ENCODE measurements at regions not wholly inside any gene's neighbourhood (a gene's known extent, or its start where the extent isn't known, plus 50 kb on each side); places are given as distances from the start of the nearest gene placed in this dataset.

- H3K36me3 Mint-ChIP-seq, result no peaks in the 10 kb centered on the region
- peaks cover 0 to 4% (median 2%) of the 10 kb centered on the region in 4 donors for H3K4me1 Mint-ChIP-seq
- H3K36me3 ChIP-seq (ENCODE audit: control insufficient read depth, insufficient read depth, low read length), result no peaks in the 10 kb centered on the region
- no peaks in the 10 kb centered on the region for H3K9me3 ChIP-seq (ENCODE audit: control insufficient read depth in 2 of 2, low read length in 2 of 2)
- no peak for ATAC-seq (ENCODE audit: low read depth in 2 of 2)
- H3K4me3 Mint-ChIP-seq, result no peak overlapping the region
- DNase-seq, result no peak
- peaks cover 7% of the 10 kb centered on the region for H3K27me3 Mint-ChIP-seq
- no peak overlapping the region for H3K27ac Mint-ChIP-seq
- no peaks in the 10 kb centered on the region for H3K4me1 ChIP-seq (ENCODE audit: control insufficient read depth, insufficient read depth, low read length, poor library complexity, severe bottlenecking)
- H3K9me3 Mint-ChIP-seq, result no peaks in the 10 kb centered on the region
- H3K27ac ChIP-seq (ENCODE audit: insufficient read depth, low read length, poor library complexity, severe bottlenecking), result no peak overlapping the region
- H3K27me3 ChIP-seq (ENCODE audit: control insufficient read depth, insufficient read depth, low read length), result no peaks in the 10 kb centered on the region
- no peak overlapping the region for H3K4me3 ChIP-seq (ENCODE audit: low read depth, low read length)
These were observed 359.6 kb upstream of the SLC24A2 start for GRCh38 chr9:20148416-20148815.

DNA sequence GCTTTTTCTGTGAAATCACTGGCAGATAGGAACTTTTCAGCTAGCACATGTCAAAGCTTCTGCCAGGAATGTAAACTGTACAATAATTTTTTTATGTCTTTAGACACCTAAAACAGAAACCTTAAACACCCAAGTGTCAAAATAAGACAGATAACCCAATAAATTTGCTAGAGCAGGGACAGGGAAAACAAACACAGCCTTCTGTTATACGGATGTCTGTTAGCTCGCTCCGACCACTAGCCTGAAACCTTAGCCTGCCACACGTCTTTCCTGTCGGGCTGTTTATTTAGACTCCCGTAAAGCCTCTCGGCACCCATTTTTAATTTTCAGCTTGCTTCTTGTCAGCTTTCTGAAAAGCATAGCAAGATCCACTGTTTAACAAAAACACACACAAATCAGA, 355.4 kb upstream of the SLC24A2 start:
- Mint-ChIP-seq H3K4me1 (peaks cover 0 to 9% (median 2%) of the 10 kb centered on the region in 4 donors), H3K27ac (no peak overlapping the region)
- DNase-seq, result peak in 1 of 3 donors; percentile 41

GRCh38 chr9:20139763-20140290, 351.0 kb upstream of the SLC24A2 start:
- H3K27me3 Mint-ChIP-seq, result no peaks in the 10 kb centered on the region
- Histone ChIP-seq H3K36me3 (ENCODE audit: control insufficient read depth, insufficient read depth, low read length) (no peaks in the 10 kb centered on the region), H3K4me3 (ENCODE audit: low read depth, low read length) (no peak overlapping the region), H3K9me3 (ENCODE audit: control insufficient read depth in 2 of 2, low read length in 2 of 2) (no peaks in the 10 kb centered on the region), H3K27me3 (ENCODE audit: control insufficient read depth, insufficient read depth, low read length) (no peaks in the 10 kb centered on the region), H3K4me1 (ENCODE audit: control insufficient read depth, insufficient read depth, low read length, poor library complexity, severe bottlenecking) (no peaks in the 10 kb centered on the region), H3K27ac (ENCODE audit: insufficient read depth, low read length, poor library complexity, severe bottlenecking) (no peak overlapping the region)
- DNase-seq, result no peak
- no peak for ATAC-seq (ENCODE audit: low read depth in 2 of 2)
- H3K4me1 Mint-ChIP-seq, result peaks cover 0 to 9% (median 2%) of the 10 kb centered on the region in 4 donors
- H3K4me3 Mint-ChIP-seq, result no peak overlapping the region
- H3K9me3 Mint-ChIP-seq, result no peaks in the 10 kb centered on the region
- H3K36me3 Mint-ChIP-seq, result no peaks in the 10 kb centered on the region
- no peak overlapping the region for H3K27ac Mint-ChIP-seq

More for the DNA sequence above, 355.4 kb upstream of the SLC24A2 start:
- Histone ChIP-seq H3K4me3 (ENCODE audit: low read depth, low read length) (no peak overlapping the region), H3K9me3 (ENCODE audit: control insufficient read depth in 2 of 2, low read length in 2 of 2) (no peaks in the 10 kb centered on the region), H3K27ac (ENCODE audit: insufficient read depth, low read length, poor library complexity, severe bottlenecking) (no peak overlapping the region), H3K27me3 (ENCODE audit: control insufficient read depth, insufficient read depth, low read length) (no peaks in the 10 kb centered on the region), H3K36me3 (ENCODE audit: control insufficient read depth, insufficient read depth, low read length) (no peaks in the 10 kb centered on the region), H3K4me1 (ENCODE audit: control insufficient read depth, insufficient read depth, low read length, poor library complexity, severe bottlenecking) (no peaks in the 10 kb centered on the region)
- H3K4me3 Mint-ChIP-seq, result peak overlapping the region in 1 of 4 donors; percentile 22
- H3K27me3 Mint-ChIP-seq, result no peaks in the 10 kb centered on the region
- no peaks in the 10 kb centered on the region for H3K36me3 Mint-ChIP-seq
- no peaks in the 10 kb centered on the region for H3K9me3 Mint-ChIP-seq
- no peak for ATAC-seq (ENCODE audit: low read depth in 2 of 2)

DNA sequence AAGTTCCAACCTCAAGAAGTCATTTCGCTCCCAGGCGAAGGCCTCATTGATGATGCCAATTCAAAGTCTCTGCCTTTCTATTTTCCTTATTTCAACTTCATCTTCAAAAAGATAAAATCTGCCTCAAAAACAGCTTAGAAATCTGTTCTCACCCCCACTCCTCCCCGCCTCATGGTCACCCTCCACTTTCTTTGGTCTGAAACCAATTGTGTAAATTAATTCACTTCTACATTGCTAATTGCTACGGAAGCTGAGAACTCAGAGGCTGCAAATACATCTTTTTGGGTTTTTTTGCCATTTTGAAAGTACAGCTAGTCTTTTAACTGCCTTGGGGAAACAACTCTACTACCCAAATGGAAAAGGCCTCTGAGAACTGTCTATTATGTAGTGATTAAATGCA, 350.0 kb upstream of the SLC24A2 start:
- H3K4me3 Mint-ChIP-seq, result no peak overlapping the region
- Histone ChIP-seq H3K36me3 (ENCODE audit: control insufficient read depth, insufficient read depth, low read length) (no peaks in the 10 kb centered on the region), H3K27ac (ENCODE audit: insufficient read depth, low read length, poor library complexity, severe bottlenecking) (no peak overlapping the region), H3K4me1 (ENCODE audit: control insufficient read depth, insufficient read depth, low read length, poor library complexity, severe bottlenecking) (no peaks in the 10 kb centered on the region), H3K4me3 (ENCODE audit: low read depth, low read length) (no peak overlapping the region), H3K27me3 (ENCODE audit: control insufficient read depth, insufficient read depth, low read length) (no peaks in the 10 kb centered on the region), H3K9me3 (ENCODE audit: control insufficient read depth in 2 of 2, low read length in 2 of 2) (no peaks in the 10 kb centered on the region)
- no peak for DNase-seq
- H3K27me3 Mint-ChIP-seq, result no peaks in the 10 kb centered on the region
- no peaks in the 10 kb centered on the region for H3K9me3 Mint-ChIP-seq
- H3K36me3 Mint-ChIP-seq, result no peaks in the 10 kb centered on the region
- no peak for ATAC-seq (ENCODE audit: low read depth in 2 of 2)
- H3K27ac Mint-ChIP-seq, result no peak overlapping the region
- peaks cover 0 to 8% (median 0%) of the 10 kb centered on the region in 4 donors for H3K4me1 Mint-ChIP-seq

DNA sequence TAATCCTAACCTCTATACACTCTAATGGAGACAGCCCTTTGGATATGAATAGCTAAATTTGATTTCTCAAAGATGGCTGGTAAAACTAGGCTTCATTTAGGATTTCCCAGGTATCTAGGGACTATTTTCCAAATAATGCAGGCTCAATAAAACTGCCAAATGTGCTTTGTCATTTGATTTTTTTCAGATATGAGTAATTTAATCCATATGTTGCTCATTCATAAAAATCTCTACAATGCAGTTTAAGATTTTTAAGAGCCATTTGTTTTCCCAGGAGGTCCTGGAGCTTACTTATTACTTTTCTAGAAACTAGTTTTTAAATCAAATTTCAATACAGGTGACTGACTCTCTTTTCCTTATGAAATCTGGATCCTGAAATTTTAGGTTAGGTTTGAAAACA, 349.3 kb upstream of the SLC24A2 start:
- DNase-seq (no peak), ATAC-seq (ENCODE audit: low read depth in 2 of 2) (no peak)
- Mint-ChIP-seq H3K4me1 (peaks cover 0 to 3% (median 0%) of the 10 kb centered on the region in 4 donors), H3K4me3 (no peak overlapping the region), H3K9me3 (no peaks in the 10 kb centered on the region), H3K27me3 (no peaks in the 10 kb centered on the region), H3K36me3 (no peaks in the 10 kb centered on the region), H3K27ac (no peak overlapping the region)
- no peaks in the 10 kb centered on the region for H3K4me1 ChIP-seq (ENCODE audit: control insufficient read depth, insufficient read depth, low read length, poor library complexity, severe bottlenecking)
- no peaks in the 10 kb centered on the region for H3K36me3 ChIP-seq (ENCODE audit: control insufficient read depth, insufficient read depth, low read length)
- H3K27me3 ChIP-seq (ENCODE audit: control insufficient read depth, insufficient read depth, low read length), result no peaks in the 10 kb centered on the region
- H3K9me3 ChIP-seq (ENCODE audit: control insufficient read depth in 2 of 2, low read length in 2 of 2), result no peaks in the 10 kb centered on the region
- no peak overlapping the region for H3K27ac ChIP-seq (ENCODE audit: insufficient read depth, low read length, poor library complexity, severe bottlenecking)
- H3K4me3 ChIP-seq (ENCODE audit: low read depth, low read length), result no peak overlapping the region

DNA sequence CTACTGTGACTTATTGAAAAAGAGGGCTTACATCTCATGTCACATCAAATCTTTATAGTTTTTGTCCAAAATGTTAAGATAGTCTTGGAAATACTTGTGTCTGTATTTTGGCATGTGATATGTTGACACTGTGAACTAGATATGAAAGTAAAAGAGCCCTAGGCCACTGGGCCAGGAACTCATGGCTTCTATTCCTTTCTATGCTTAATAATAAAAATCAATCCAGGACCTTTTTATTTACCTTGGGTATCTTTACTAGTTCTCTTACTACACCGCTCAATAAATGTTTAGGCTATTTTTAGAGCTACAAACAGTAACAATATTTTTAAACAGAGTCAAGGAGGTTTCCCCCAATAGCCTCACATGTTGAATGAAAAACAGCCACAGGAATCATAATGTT, 348.6 kb upstream of the SLC24A2 start:
- no peak for DNase-seq
- H3K36me3 ChIP-seq (ENCODE audit: control insufficient read depth, insufficient read depth, low read length), result no peaks in the 10 kb centered on the region
- ATAC-seq (ENCODE audit: low read depth in 2 of 2), result no peak
- H3K4me3 Mint-ChIP-seq, result no peak overlapping the region
- no peak overlapping the region for H3K27ac ChIP-seq (ENCODE audit: insufficient read depth, low read length, poor library complexity, severe bottlenecking)
- no peaks in the 10 kb centered on the region for H3K9me3 Mint-ChIP-seq
- no peaks in the 10 kb centered on the region for H3K27me3 Mint-ChIP-seq
- no peak overlapping the region for H3K4me3 ChIP-seq (ENCODE audit: low read depth, low read length)
- peak overlapping the region in 1 of 3 donors; percentile 60 for H3K27ac Mint-ChIP-seq
- no peaks in the 10 kb centered on the region for H3K4me1 Mint-ChIP-seq
- no peaks in the 10 kb centered on the region for H3K4me1 ChIP-seq (ENCODE audit: control insufficient read depth, insufficient read depth, low read length, poor library complexity, severe bottlenecking)
- H3K27me3 ChIP-seq (ENCODE audit: control insufficient read depth, insufficient read depth, low read length), result no peaks in the 10 kb centered on the region
- H3K36me3 Mint-ChIP-seq, result no peaks in the 10 kb centered on the region
- H3K9me3 ChIP-seq (ENCODE audit: control insufficient read depth in 2 of 2, low read length in 2 of 2), result no peaks in the 10 kb centered on the region

GRCh38 chr9:20135119-20135697, 346.4 kb upstream of the SLC24A2 start:
- H3K9me3 ChIP-seq (ENCODE audit: control insufficient read depth in 2 of 2, low read length in 2 of 2), result no peaks in the 10 kb centered on the region
- no peak overlapping the region for H3K27ac ChIP-seq (ENCODE audit: insufficient read depth, low read length, poor library complexity, severe bottlenecking)
- H3K27ac Mint-ChIP-seq, result no peak overlapping the region
- no peaks in the 10 kb centered on the region for H3K36me3 Mint-ChIP-seq
- no peak overlapping the region for H3K4me3 ChIP-seq (ENCODE audit: low read depth, low read length)
- H3K4me1 Mint-ChIP-seq, result peaks cover 0 to 9% (median 2%) of the 10 kb centered on the region in 4 donors
- H3K27me3 ChIP-seq (ENCODE audit: control insufficient read depth, insufficient read depth, low read length), result no peaks in the 10 kb centered on the region
- H3K9me3 Mint-ChIP-seq, result no peaks in the 10 kb centered on the region
- ATAC-seq (ENCODE audit: low read depth in 2 of 2), result no peak
- H3K4me3 Mint-ChIP-seq, result no peak overlapping the region
- no peaks in the 10 kb centered on the region for H3K27me3 Mint-ChIP-seq
- no peak for DNase-seq
- no peaks in the 10 kb centered on the region for H3K36me3 ChIP-seq (ENCODE audit: control insufficient read depth, insufficient read depth, low read length)
- H3K4me1 ChIP-seq (ENCODE audit: control insufficient read depth, insufficient read depth, low read length, poor library complexity, severe bottlenecking), result no peaks in the 10 kb centered on the region

- Histone ChIP-seq H3K36me3 (ENCODE audit: control insufficient read depth, insufficient read depth, low read length) (no peaks in the 10 kb centered on the region), H3K27ac (ENCODE audit: insufficient read depth, low read length, poor library complexity, severe bottlenecking) (no peak overlapping the region), H3K4me1 (ENCODE audit: control insufficient read depth, insufficient read depth, low read length, poor library complexity, severe bottlenecking) (no peaks in the 10 kb centered on the region), H3K4me3 (ENCODE audit: low read depth, low read length) (no peak overlapping the region), H3K9me3 (ENCODE audit: control insufficient read depth in 2 of 2, low read length in 2 of 2) (no peaks in the 10 kb centered on the region), H3K27me3 (ENCODE audit: control insufficient read depth, insufficient read depth, low read length) (no peaks in the 10 kb centered on the region)
- ATAC-seq (ENCODE audit: low read depth in 2 of 2) (no peak), DNase-seq (no peak)
- Mint-ChIP-seq H3K36me3 (no peaks in the 10 kb centered on the region), H3K4me3 (no peak overlapping the region), H3K27me3 (peaks cover 5% of the 10 kb centered on the region), H3K9me3 (peaks cover 0 to 1% (median 0%) of the 10 kb centered on the region in 7 donors), H3K27ac (no peak overlapping the region), H3K4me1 (peaks cover 0 to 7% (median 5%) of the 10 kb centered on the region in 4 donors)
These were observed 336.9 kb upstream of the SLC24A2 start for GRCh38 chr9:20125727-20126126.
